Panc1 (cell line): ENCODE measurements at regions not wholly inside any gene's neighbourhood (a gene's known extent, or its start where the extent isn't known, plus 50 kb on each side); places are given as distances from the start of the nearest gene placed in this dataset.

ENCODE experiments used
- ATAC-seq: fragments of 200-7000 bp; cut with Tn5 transposase; 2 replicates; pipeline ENCODE4 v1.9.1; 2020; ENCODE audit warnings: mild to moderate bottlenecking, moderate library complexity
- BruUV-seq: library from RNA; stranded (reverse); fragments of 400-500 nt; replicated peaks from 2 replicates; lab custom pipeline; 2021; lab: Mats Ljungman, UMichigan
- CTCF ChIA-PET: fragments of 300-600 bp; sonication (Branson Sonifier 250); formaldehyde crosslinking; loops from one replicate; lab custom pipeline; 2022; ENCODE audit warnings: antibody characterized with exemption; lab: Charles Lee
- POLR2A ChIA-PET: fragments of 300-600 bp; sonication (Branson Sonifier 250); formaldehyde crosslinking; loops from one replicate; lab custom pipeline; 2022; ENCODE audit warnings: antibody characterized with exemption; lab: Charles Lee
- DNase-seq: peaks from one replicate; pipeline ENCODE4 v3.0.0-alpha.2; 2010; ENCODE audit warnings: low read depth, low spot score
- H3K27ac ChIP-seq: 2 replicates; pipeline ENCODE4 v1.5.1; 2011; ENCODE audit warnings: mild to moderate bottlenecking, low read length, inconsistent platforms
- H3K27me3 ChIP-seq: fragments of 200-500 bp; sonication (Bioruptor generic); 2 replicates; pipeline ENCODE4 v1.6.0; 2014; ENCODE audit warnings: low read length, inconsistent platforms; ENCODE audit not compliant: control insufficient read depth, insufficient read depth
- H3K36me3 ChIP-seq: fragments of 200-500 bp; sonication (Bioruptor generic); 2 replicates; pipeline ENCODE4 v1.5.1; 2014; ENCODE audit warnings: inconsistent platforms, mild to moderate bottlenecking, low read length, moderate library complexity; ENCODE audit not compliant: control insufficient read depth, insufficient read depth
- H3K4me1 ChIP-seq: 2 replicates; pipeline ENCODE4 v1.5.1; 2011; ENCODE audit warnings: inconsistent platforms, mild to moderate bottlenecking, low read length, moderate library complexity; ENCODE audit not compliant: control insufficient read depth, insufficient read depth
- H3K4me3 ChIP-seq, 2 experiments: 2 replicates each; pipeline ENCODE4 v1.5.1; 2011 to 2012; ENCODE audit warnings: low read depth in 2 of 2, low read length in 2 of 2, mild to moderate bottlenecking in 2 of 2, inconsistent platforms in 1 of 2, moderate library complexity in 1 of 2
- H3K9me3 ChIP-seq: fragments of 200-500 bp; sonication (Bioruptor generic); 2 replicates; pipeline ENCODE4 v1.5.1; 2014; ENCODE audit warnings: low read depth, mild to moderate bottlenecking, inconsistent platforms, low read length, moderate library complexity; ENCODE audit not compliant: control insufficient read depth, insufficient read depth
- CTCF ChIP-seq: fragments of 450-650 bp; IDR thresholded peaks from 2 replicates; pipeline ENCODE4 v1.5.1; 2017; ENCODE audit warnings: mild to moderate bottlenecking
- POLR2AphosphoS5 ChIP-seq: IDR thresholded peaks from 2 replicates; pipeline ENCODE4 v1.6.1; 2012; ENCODE audit warnings: mild to moderate bottlenecking, low read depth, low read length, moderate library complexity
- REST ChIP-seq, 2 experiments: IDR thresholded peaks; 2 replicates each; pipeline ENCODE4 v1.6.1; 2011 to 2012; ENCODE audit warnings: low read depth in 2 of 2, control low read depth in 1 of 2, low read length in 1 of 2, mild to moderate bottlenecking in 1 of 2, moderate library complexity in 1 of 2; ENCODE audit not compliant: insufficient read depth in 1 of 2
- SIN3A ChIP-seq: IDR thresholded peaks from 2 replicates; pipeline ENCODE4 v1.6.1; 2012; ENCODE audit warnings: low read depth, mild to moderate bottlenecking, low read length, moderate library complexity, borderline replicate concordance; ENCODE audit not compliant: insufficient read depth
- TCF7L2 ChIP-seq: IDR thresholded peaks from 2 replicates; pipeline ENCODE4 v1.6.1; 2011; ENCODE audit warnings: mild to moderate bottlenecking, low read depth, low read length, inconsistent platforms
- in situ Hi-C: cut with HindIII; loops from 2 replicates; pipeline ENCODE4 v1.10.0; 2016; ENCODE audit warnings: low sequenced_read_pairs, low pct_unique_long_range_greater_than_20kb
- intact Hi-C: fragments of 100-400 bp; cut with micrococcal nuclease; formaldehyde crosslinking; loops from one replicate; pipeline ENCODE4 v1.10.0; 2022; ENCODE audit not compliant: unreplicated experiment

GRCh38 chr2:7570247-7570646 lies 653.0 kb downstream of the RNF144A start:
- no peaks in the 10 kb centered on the region for H3K9me3 ChIP-seq
- no peak for TF ChIP-seq REST (IDR thresholded peaks at IDR 0.05; ENCODE audit: insufficient read depth in 1 of 2, low read depth in 2 of 2, low read length in 1 of 2)
- TF ChIP-seq TCF7L2: no peak
- TF ChIP-seq SIN3A: no peak
- no peak for TF ChIP-seq CTCF
- no peak for TF ChIP-seq POLR2AphosphoS5
- no peaks in the 10 kb centered on the region for H3K4me1 ChIP-seq
- no TSS peak for BruUV-seq
- intact Hi-C loops: no loop called here
- no peak overlapping the region for H3K4me3 ChIP-seq
- in situ Hi-C loops: no loop called here
- H3K27me3 ChIP-seq: no peaks in the 10 kb centered on the region
- no peak for ATAC-seq
- H3K36me3 ChIP-seq: no peaks in the 10 kb centered on the region
- POLR2A ChIA-PET: no interaction called here
- CTCF ChIA-PET: no interaction called here
- H3K27ac ChIP-seq: no peak overlapping the region
- DNase-seq: no peak

- CTCF ChIA-PET: no interaction called here
- no peak overlapping the region for H3K27ac ChIP-seq
- intact Hi-C loops (no loop called here), in situ Hi-C loops (no loop called here)
- DNase-seq (no peak), ATAC-seq (no peak)
- H3K9me3 ChIP-seq: no peaks in the 10 kb centered on the region
- TF ChIP-seq REST (IDR thresholded peaks at IDR 0.05; ENCODE audit: insufficient read depth in 1 of 2, low read depth in 2 of 2, low read length in 1 of 2) (no peak), POLR2AphosphoS5 (no peak), CTCF (no peak), TCF7L2 (no peak)
- H3K36me3 ChIP-seq: no peaks in the 10 kb centered on the region
- POLR2A ChIA-PET: no interaction called here
- H3K4me3 ChIP-seq: no peak overlapping the region
- no peaks in the 10 kb centered on the region for H3K4me1 ChIP-seq
- BruUV-seq: no TSS peak
- no peaks in the 10 kb centered on the region for H3K27me3 ChIP-seq
Measured at GRCh38 chr2:7571701-7572100, 654.5 kb downstream of the RNF144A start.
